ENCODE measurements at regions not wholly inside any gene's neighbourhood (a gene's known extent, or its start where the extent isn't known, plus 50 kb on each side); places are given as distances from the start of the nearest gene placed in this dataset.

DNA sequence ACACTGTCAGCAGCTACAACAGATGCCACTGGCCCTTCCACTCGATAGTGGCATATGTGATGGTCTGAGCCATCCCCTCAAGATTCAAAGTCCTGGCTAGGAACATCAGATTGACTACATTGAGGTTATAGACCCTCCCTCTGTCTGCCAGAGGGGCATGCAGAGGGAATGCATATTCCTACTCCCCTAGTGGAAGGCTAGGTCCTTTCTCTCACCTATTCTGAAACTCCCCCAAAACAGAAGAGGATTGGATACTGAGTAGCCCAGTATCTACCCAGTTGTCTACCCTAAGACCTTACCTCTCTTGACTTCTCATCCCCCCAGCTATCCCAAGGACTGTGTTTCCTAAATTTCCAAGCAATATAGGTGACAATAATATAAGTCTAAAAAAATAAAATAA, 78.5 kb upstream of the PDE4D start:
- Histone ChIP-seq H3K4me3 (no peak overlapping the region), H3K9me3 (no peaks in the 10 kb centered on the region), H3K27me3 (no peaks in the 10 kb centered on the region), H3K4me1 (no peaks in the 10 kb centered on the region), H3K36me3 (no peaks in the 10 kb centered on the region), H3K27ac (no peak overlapping the region)
- intact Hi-C loops (cut with DNase I; ENCODE audit: low total_unique reads): no loop called here
- in situ Hi-C loops (cut with MboI; ENCODE audit: low pct_ligation_motif_present in 1 of 4, low pct_unique_long_range_greater_than_20kb in 1 of 4, low sequenced_read_pairs in 3 of 4): no loop called here
- TF ChIP-seq POLR2A (IDR thresholded peaks at IDR 0.05): no peak
- no peak for TF ChIP-seq EP300 (IDR thresholded peaks at IDR 0.05; ENCODE audit: low read depth)
- TF ChIP-seq POLR2AphosphoS5 (IDR thresholded peaks at IDR 0.05): no peak
- no peak for TF ChIP-seq CTCF (IDR thresholded peaks at IDR 0.05)
- 82% methylated on average over 1 of the region's 1 CpG; no CpG with 5 or more reads in 1 of the 2 donors for WGBS, 2 donors (ENCODE audit: low coverage in 1 of 2)
- no peak for DNase-seq

- Histone ChIP-seq H3K9me3 (no peaks in the 10 kb centered on the region), H3K27ac (no peak overlapping the region), H3K36me3 (no peaks in the 10 kb centered on the region), H3K4me3 (no peak overlapping the region), H3K4me1 (no peaks in the 10 kb centered on the region), H3K27me3 (no peaks in the 10 kb centered on the region)
- in situ Hi-C loops (cut with MboI; ENCODE audit: low pct_ligation_motif_present in 1 of 4, low pct_unique_long_range_greater_than_20kb in 1 of 4, low sequenced_read_pairs in 3 of 4): no loop called here
- WGBS, 2 donors (ENCODE audit: low coverage in 1 of 2): 71 to 86% methylated on average over 1 of the region's 1 CpG
- DNase-seq: no peak
- intact Hi-C loops (cut with DNase I; ENCODE audit: low total_unique reads): no loop called here
- TF ChIP-seq POLR2AphosphoS5 (IDR thresholded peaks at IDR 0.05) (no peak), EP300 (IDR thresholded peaks at IDR 0.05; ENCODE audit: low read depth) (no peak), CTCF (IDR thresholded peaks at IDR 0.05) (no peak), POLR2A (IDR thresholded peaks at IDR 0.05) (no peak)
These were observed 65.8 kb upstream of the PDE4D start for GRCh38 chr5:59959330-59959729.

DNA sequence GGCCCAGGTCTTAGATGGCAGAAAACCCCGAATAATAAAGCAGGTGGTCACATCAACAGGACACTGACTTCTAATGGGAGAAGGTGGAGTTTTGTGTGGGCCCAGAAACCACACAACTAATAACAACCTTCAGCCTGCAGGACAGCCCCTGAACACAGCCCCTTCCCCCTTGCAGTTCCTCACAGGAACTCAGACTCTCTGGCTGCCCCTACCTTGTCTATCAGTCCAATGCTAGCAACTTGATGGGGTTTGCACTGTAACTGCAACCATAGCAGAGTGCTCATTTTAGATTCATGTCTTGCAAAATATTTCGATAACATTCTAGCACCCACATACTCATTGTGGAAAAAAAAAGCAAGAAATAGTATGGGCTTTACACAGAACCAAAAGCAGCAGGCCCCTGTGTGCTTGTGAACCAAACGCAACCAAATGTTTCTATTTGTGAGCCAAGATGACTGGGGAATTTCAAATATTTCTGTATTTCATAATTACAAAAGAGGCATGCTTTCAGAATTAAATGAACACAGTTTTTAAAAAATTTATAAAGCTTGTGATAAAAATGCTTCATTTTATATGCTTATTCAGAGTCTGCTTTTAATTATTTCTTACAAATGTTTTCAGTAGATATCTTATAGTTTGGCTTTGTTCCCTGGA, 62.7 kb upstream of the PDE4D start:
- Histone ChIP-seq H3K36me3 (no peaks in the 10 kb centered on the region), H3K9me3 (no peaks in the 10 kb centered on the region), H3K27me3 (no peaks in the 10 kb centered on the region), H3K4me3 (no peak overlapping the region), H3K4me1 (no peaks in the 10 kb centered on the region), H3K27ac (no peak overlapping the region)
- WGBS, 2 donors (ENCODE audit: low coverage in 1 of 2): 76 to 92% methylated on average over 3 of the region's 3 CpGs
- TF ChIP-seq POLR2A (IDR thresholded peaks at IDR 0.05) (no peak), POLR2AphosphoS5 (IDR thresholded peaks at IDR 0.05) (no peak), EP300 (IDR thresholded peaks at IDR 0.05; ENCODE audit: low read depth) (no peak), CTCF (IDR thresholded peaks at IDR 0.05) (no peak)
- in situ Hi-C loops (cut with MboI; ENCODE audit: low pct_ligation_motif_present in 1 of 4, low pct_unique_long_range_greater_than_20kb in 1 of 4, low sequenced_read_pairs in 3 of 4): no loop called here
- intact Hi-C loops (cut with DNase I; ENCODE audit: low total_unique reads): no loop called here
- DNase-seq: no peak

DNA sequence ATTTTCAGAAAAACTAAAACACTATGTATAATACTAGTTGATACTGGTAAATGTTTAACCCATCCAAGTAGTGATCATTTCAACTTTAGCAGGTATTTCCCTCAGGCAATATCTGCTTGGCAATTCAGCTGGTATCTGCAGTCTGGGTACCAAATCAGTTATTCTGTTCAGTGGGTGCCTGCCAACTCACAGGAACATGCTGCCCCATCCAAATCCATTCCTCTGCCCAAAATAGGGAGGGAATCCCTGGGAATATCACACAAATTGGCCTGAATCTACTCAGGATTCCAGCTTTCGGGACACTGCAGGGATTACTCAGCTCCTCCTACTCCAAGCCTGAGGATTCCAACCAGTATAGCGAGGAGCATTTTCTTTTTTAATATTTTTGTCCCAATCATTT, 61.7 kb upstream of the PDE4D start:
- DNase-seq: no peak
- Histone ChIP-seq H3K4me1 (no peaks in the 10 kb centered on the region), H3K36me3 (no peaks in the 10 kb centered on the region), H3K27ac (no peak overlapping the region), H3K4me3 (no peak overlapping the region), H3K9me3 (peaks cover 0 to 3% of the 10 kb centered on the region in 2 donors), H3K27me3 (no peaks in the 10 kb centered on the region)
- in situ Hi-C loops (cut with MboI; ENCODE audit: low pct_ligation_motif_present in 1 of 4, low pct_unique_long_range_greater_than_20kb in 1 of 4, low sequenced_read_pairs in 3 of 4): no loop called here
- TF ChIP-seq POLR2AphosphoS5 (IDR thresholded peaks at IDR 0.05) (no peak), CTCF (IDR thresholded peaks at IDR 0.05) (no peak), POLR2A (IDR thresholded peaks at IDR 0.05) (no peak), EP300 (IDR thresholded peaks at IDR 0.05; ENCODE audit: low read depth) (no peak)
- WGBS, 2 donors (ENCODE audit: low coverage in 1 of 2): 73% methylated on average over 2 of the region's 2 CpGs; no CpG with 5 or more reads in 1 of the 2 donors
- intact Hi-C loops (cut with DNase I; ENCODE audit: low total_unique reads): no loop called here

Data from transverse colon (tissue), 4 donors.